C1 segment of cervical spinal cord (tissue), 14 donors: ENCODE measurements at regions not wholly inside any gene's neighbourhood (a gene's known extent, or its start where the extent isn't known, plus 50 kb on each side); places are given as distances from the start of the nearest gene placed in this dataset.
"Not testable (repeated sequence)": the region's sequence is repeated elsewhere in the genome, so short reads cannot be mapped to it uniquely, and the experiment has no call there.

Experiments used
- DNase-seq, 14 donors: peaks; one replicate each; lab custom pipeline; 2025; lab: John Stamatoyannopoulos, UW

DNA sequence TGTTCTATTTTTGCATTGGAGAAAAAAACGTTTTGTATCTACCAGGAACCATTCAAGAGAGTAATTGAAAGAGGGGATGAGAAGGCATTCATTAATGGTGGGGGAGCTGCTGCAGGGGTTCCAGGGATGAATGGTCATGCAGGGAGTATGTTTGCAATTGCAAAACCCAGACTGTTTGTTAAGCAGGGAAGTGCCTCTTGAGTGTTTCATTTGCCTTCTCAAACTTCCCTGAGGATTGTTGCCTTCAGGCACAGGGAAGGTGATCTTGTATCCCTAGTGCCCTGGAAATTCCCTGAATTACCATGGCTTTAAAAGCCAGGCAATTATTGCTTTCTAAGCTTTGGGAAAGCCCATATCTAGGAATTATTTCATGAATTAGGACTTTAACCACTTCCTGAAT, 172.7 kb upstream of the NLGN4Y start:
- no peak for DNase-seq

DNA sequence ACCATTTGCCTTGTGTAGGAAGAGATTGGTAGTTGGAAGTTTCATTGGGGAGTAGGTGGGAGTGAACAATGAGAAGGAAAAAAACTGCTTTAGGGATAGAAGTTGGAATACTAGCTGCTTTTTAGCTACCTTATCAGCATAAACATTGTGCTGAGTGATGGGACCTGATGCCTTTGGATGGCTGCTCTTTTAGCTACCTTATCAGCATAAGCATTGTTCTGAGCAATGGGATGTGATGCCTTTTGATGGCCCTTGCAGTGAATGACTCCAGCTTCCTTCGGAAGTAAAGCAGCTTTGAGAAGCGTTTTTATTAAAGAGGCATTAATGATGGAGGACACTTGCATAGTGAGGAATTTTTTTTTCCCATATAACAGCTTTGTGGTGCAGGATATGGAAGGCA, 168.2 kb upstream of the NLGN4Y start:
- DNase-seq, result no peak

DNA sequence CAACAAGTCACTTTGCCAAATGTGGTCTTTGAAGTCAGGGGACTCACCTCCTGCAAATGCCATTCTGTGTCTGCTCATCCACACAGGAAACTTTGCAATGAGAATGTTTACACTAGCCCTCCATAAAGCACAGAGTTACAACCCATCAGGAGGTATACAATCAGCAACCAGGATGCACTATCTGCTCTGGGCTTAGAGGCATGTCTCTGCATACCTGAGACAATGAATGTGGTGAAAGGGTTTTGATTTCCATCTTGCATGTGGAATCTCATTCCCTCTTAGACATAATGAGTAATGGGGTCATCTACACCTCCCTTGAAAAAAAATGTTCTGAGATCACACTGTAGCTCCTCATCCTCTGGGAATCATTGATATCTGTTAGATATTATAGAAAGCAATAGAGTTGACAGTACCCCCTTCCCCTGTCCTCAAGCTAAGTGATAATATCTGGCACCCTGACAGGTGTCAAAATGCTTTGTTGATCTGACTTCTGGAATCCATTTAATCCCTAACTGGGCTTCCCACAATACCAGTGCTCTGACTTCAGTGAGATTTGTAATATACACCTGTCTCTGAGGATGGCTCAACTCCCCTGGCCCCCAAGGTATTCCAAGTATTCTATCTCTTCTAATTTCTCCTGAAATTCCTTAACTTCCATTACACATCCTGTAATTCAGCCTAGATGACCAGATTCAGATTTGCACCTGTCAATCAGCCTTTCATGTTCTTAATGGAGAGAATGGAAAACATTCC, 163.4 kb upstream of the NLGN4Y start:
- no peak for DNase-seq

DNA sequence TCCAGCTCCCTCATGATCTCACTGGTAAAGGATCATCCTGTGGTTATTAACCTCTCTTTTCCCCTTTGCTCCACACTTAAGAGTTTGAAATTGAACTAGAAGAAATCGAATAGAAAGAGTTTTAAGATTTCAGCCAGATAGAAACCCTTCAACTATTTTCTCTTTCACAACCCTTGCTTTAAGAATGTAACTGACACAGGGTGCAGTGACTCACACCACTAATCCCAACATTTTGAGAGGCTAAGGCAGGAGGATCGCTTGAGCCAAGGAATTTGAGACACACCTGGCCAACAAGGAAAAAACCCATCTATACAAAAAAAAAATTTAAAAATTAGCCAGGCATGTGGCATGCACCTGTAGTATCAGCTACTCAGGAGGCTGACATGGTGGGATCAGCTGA, 150.7 kb upstream of the NLGN4Y start:
- DNase-seq, result no peak

DNA sequence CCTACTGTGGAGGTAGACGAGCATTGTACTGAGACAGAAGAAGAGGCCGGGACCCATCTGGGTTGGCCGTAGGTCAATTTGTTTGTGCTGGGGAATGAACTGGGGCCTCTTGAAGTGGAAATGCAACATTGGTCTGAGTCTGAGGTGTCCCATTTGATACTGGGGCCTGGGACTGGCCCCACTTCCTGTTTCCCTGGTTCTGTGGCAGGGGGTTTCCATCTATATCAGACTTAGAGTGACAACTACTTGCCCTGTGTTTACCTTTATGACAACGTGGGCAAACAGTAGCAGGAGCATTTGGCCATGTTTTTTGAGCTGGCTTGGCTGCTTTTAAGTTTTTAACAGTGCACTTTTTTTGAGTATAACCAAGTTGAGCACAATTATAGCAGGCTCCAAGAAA, 146.1 kb upstream of the NLGN4Y start:
- DNase-seq, result no peak

DNA sequence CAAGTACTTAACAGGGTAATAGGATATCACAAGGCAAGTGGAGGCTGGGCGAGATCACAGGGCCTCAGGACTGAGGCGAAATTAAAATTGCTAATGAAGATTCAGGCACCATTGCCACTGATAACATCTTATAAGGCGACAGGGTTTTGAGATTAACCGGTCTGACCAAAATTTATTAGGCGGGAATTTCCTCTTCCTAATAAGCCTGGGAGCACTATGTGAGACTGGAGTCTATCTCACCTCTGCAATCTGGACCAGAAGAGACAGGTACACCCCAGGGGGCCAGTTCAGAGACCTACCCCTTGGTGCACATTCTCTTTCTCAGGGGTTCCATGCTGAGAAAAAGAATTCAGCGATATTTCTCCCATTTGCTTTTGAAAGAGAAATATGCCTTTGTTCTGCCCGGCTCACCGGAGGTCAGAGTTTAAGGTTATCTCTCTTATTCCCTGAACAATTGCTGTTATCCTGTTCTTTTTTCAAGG, 113.7 kb upstream of the NLGN4Y start:
- not testable (repeated sequence) for DNase-seq

DNA sequence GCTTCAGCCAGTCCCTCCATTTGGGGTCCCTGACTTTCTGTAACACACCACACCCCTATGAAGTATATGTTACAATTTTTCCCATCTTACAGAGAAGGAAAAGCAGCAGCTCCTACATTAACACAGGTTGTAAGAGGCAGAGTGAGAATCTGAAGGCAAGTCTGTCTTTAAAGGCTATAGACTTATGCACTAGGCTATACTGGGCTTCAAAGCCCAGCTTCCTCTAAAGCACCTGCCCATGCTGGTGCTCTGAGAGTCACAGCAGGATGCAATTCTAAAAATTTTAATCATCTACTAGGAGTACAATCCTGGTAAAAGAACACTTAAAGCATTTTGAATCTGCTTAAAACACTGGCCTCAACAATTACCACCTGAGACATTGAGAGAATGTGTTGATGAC, 113.0 kb upstream of the NLGN4Y start:
- no peak for DNase-seq

DNA sequence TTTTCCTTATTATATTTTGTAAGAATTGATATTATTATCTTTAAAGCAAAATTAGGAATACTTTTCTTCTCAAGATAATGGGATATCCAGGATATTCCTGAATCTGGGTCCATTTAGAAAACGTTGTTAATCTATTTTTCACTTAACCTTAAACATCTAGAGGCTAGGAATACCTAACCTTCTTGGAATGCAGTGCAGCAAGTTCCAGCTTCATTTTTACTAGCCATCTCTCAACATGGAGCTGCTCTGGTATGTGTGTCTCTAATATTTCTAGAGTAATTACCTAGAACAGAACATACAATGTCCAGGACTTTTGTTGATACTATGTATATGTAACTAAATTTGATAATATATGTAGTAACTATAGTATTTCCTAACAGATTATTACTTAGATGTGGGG, 87.8 kb upstream of the NLGN4Y start:
- no peak for DNase-seq

DNA sequence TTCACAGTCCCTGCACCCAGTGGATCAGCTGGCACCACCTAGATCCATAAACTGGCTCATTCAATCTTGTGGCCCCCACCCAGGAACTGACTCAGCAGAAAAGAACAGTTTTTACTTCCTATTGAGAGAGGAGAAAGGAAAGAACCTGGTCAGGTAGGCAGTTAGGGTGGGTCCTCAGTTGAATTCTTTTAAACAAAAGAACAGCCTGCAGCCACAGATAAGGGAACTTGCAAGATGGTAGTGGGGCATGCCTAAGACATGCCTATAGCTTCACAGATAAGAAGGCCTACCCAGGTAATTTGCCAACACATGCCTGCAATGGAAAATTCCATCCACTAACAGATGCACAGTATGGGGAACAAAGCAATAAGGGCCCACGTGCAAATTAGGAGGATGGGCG, 86.7 kb upstream of the NLGN4Y start:
- DNase-seq, result no peak

DNA sequence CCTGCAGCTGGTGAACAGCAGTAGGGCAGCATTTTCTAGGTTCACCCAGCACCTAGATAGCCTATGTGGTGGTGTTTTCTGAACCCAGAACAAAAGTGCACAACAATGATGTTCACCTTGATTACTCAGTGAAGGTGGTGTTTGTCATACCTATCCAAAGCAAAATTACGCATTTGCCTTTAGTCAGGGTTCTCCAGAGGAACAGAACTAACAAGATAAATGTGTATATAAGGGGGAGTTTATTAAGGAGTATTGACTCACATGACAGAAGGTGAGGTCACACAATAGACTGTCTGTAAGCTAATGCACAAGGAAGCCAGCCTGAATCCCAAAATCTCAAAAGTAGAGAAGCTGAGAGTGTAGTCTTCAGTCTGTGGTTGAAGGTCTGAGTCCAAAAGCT, 85.9 kb upstream of the NLGN4Y start:
- no peak for DNase-seq

DNA sequence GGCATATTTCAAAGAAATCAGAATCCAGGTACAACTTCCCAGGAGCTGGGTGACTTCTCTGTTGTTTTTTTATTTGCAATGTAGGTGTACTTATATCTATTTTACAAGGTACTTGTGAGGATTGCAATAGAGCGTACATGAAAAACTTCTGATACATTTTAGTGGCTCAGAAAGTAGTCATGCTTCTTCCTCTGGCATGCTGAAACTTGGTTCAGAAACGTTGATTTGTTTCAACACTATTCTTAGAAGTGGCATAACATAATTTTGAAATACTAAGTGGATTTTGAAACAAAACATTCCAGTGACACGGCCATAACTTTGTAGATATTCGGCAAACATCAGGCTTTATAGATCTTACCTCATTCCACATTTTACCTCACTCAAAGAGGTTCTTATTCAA, 79.8 kb upstream of the NLGN4Y start:
- no peak for DNase-seq

DNA sequence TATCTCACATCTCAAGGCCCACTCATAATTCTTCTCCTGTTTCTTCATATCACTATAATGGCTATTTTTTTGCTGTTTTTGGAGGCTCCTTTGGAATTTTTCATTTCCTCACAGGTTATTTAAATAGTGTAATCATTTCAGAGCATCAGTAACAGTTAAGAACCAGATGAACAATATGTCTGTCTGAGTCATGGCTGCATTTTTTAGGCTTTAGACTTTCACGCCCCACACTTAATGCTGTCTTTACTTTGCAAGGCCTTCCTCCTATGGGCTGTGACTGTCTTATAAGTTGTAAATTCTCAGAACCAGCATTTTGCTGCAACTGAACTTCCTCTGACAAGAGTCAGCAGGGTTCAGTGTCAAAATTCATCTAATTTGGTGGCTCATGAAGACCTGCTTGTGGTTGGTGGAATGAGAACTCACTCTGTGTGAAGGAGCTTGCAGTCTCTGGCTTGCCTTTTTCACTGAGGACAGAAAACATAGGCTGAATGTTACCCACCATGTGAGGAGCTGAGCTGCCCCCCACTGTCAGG, 56.1 kb upstream of the NLGN4Y start:
- no peak for DNase-seq

DNA sequence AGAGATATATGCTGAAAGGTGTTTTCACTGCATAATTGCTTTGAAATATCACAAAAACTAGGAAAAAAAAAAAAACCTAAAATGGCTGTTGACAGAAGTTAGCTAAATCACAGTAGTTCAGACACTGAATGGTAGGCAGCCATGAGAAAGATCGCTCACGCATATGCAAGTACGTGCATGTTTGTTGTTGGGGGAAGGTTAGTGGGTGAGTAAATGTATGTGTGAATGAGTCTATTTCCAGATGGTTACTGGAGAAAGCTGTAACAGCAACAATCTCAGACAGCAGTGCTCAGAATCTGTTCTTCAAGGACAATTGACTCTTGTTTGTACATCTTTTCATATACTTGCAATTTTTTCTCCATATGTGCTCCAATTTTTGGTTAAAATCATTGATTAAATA, 51.9 kb upstream of the NLGN4Y start:
- DNase-seq, result no peak

DNA sequence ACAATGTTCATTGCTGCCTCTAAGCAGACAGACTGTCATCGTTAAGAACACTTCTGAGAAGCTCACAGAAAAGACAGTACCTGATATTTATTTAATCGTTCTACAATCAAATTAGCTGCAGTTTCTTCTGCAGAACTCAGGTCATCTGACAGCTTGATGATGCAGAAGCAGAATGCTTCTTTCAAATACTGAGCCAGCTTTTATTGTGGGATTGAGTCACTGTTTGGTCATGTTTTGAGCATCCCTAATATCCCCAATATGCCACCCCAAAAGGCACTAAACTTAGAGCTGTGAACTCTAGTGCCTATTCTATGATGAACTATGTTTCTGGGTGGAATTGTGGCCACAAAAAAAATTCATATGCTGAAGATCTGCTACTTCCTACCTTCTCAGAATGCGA, 51.0 kb upstream of the NLGN4Y start:
- DNase-seq, result no peak
